PFSK-1 (cell line): ENCODE measurements at regions not wholly inside any gene's neighbourhood (a gene's known extent, or its start where the extent isn't known, plus 50 kb on each side); places are given as distances from the start of the nearest gene placed in this dataset.

Experiments used
- FOXP2 ChIP-seq: optimal IDR thresholded peaks from 2 replicates; pipeline ENCODE3; 2011; ENCODE audit warnings: borderline replicate concordance, control low read depth, inconsistent platforms; ENCODE audit not compliant: insufficient read depth; ENCODE audit errors: extremely low read length, extremely low read depth
- POLR2AphosphoS5 ChIP-seq: IDR thresholded peaks from 2 replicates; pipeline ENCODE4 v1.6.1; 2012; ENCODE audit warnings: low read depth, mild to moderate bottlenecking, control low read depth, low read length, moderate library complexity
- REST ChIP-seq, 2 experiments: IDR thresholded peaks; 2 replicates each; pipeline versions ENCODE4 v1.6.1 to v1.8.0; 2011 to 2012; ENCODE audit warnings: low read depth in 2 of 2, low read length in 2 of 2, control low read depth in 1 of 2, inconsistent platforms in 1 of 2, mild to moderate bottlenecking in 1 of 2, moderate library complexity in 1 of 2; ENCODE audit not compliant: insufficient read depth in 1 of 2
- SIN3A ChIP-seq: IDR thresholded peaks from 2 replicates; pipeline ENCODE4 v1.6.1; 2012; ENCODE audit warnings: mild to moderate bottlenecking, low read length, moderate library complexity, borderline replicate concordance; ENCODE audit not compliant: insufficient read depth
- TAF1 ChIP-seq: IDR thresholded peaks from 2 replicates; pipeline ENCODE4 v1.6.1; 2012; ENCODE audit warnings: low read length, control low read depth, borderline replicate concordance; ENCODE audit not compliant: insufficient read depth

DNA sequence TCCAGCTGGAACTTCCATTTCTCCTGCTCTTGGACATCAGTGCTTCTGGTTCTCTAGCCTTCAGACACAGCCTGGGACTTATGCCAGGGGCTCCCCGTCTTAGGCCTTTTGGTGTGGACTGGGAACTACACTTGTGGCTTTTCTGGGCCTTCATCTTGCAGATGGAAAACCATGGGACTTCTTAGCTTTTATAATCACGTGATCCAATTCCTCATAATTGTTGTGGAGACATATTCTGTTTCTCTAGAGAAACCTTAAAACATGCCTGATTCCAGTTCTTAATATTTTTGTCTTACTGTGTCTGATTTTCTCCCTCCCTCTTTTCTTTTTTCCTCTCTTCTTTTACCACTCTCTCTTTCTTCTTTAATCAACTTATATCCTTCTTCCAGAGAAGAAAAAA, 224.2 kb upstream of the FOXP2 start:
- TF ChIP-seq POLR2AphosphoS5 (no peak), TAF1 (no peak), FOXP2 (no peak), REST (IDR thresholded peaks at IDR 0.05; ENCODE audit: insufficient read depth in 1 of 2, low read depth in 2 of 2, low read length in 2 of 2) (no peak), SIN3A (no peak)

- TF ChIP-seq TAF1, result no peak
- no peak for TF ChIP-seq FOXP2
- no peak for TF ChIP-seq REST (IDR thresholded peaks at IDR 0.05; ENCODE audit: insufficient read depth in 1 of 2, low read depth in 2 of 2, low read length in 2 of 2)
- TF ChIP-seq POLR2AphosphoS5, result no peak
- no peak for TF ChIP-seq SIN3A
Measured at GRCh38 chr7:114183311-114184088, 231.1 kb upstream of the FOXP2 start.

- TF ChIP-seq SIN3A (no peak), FOXP2 (no peak), TAF1 (no peak), POLR2AphosphoS5 (no peak), REST (IDR thresholded peaks at IDR 0.05; ENCODE audit: insufficient read depth in 1 of 2, low read depth in 2 of 2, low read length in 2 of 2) (no peak)
Measured at GRCh38 chr7:114182837-114183236, 231.8 kb upstream of the FOXP2 start.

DNA sequence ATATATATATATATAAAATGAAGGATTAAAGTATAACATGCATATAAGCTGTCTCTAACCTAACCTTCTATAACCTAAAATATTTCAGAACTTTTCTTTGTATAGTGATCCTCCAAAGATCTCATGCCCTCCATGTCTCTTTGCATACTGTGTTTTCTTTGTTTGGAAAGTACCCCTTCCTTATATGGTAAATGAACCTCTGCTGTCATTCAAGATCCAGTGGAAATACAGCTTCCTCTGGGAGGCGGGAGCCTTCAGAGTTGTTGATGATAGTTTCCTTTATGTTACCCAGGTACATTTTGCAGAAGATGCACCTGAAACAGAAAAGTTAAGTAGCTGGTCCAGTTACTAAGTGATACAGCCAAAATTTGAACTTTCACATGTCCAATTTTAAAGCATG, 233.3 kb upstream of the FOXP2 start:
- TF ChIP-seq REST (IDR thresholded peaks at IDR 0.05; ENCODE audit: insufficient read depth in 1 of 2, low read depth in 2 of 2, low read length in 2 of 2) (no peak), SIN3A (no peak), TAF1 (no peak), FOXP2 (no peak), POLR2AphosphoS5 (no peak)
